ENCODE measurements at regions not wholly inside any gene's neighbourhood (a gene's known extent, or its start where the extent isn't known, plus 50 kb on each side); places are given as distances from the start of the nearest gene placed in this dataset.
"Not testable (repeated sequence)": the region's sequence is repeated elsewhere in the genome, so short reads cannot be mapped to it uniquely, and the experiment has no call there.

DNA sequence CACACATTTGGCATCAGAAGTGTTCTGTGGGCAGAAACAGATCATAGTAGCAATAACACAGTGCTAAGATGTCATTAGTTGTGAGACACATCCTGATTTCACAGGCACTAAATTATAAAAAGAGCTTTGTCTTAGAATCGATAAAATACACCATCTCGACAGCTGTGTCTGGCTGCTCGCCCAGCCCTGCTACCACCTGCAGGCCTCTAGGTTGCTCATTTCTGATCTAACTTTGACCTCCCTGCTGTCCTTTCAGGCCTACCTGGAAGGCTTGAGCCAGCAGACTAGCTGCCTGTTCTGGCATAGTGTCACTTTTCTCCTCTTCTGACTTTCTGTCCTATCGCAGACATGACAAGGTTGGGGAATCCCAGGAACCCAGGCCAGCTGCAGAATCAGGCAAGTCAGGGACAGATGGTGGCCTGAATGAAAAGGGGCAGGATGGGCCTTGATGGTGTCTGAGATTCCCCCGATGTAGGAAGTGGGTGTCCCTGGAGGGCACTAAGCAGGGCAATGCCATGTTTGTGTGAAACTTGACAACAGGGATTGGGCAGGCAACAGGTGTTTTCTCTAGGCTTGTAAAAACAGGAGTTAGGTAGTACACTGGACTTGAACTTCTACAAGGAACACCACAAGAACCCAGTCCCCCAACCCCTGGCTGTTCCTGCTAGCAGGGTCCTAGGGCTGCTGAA lies 66.6 kb upstream of the RHOU start:
- no peak for DNase-seq

DNA sequence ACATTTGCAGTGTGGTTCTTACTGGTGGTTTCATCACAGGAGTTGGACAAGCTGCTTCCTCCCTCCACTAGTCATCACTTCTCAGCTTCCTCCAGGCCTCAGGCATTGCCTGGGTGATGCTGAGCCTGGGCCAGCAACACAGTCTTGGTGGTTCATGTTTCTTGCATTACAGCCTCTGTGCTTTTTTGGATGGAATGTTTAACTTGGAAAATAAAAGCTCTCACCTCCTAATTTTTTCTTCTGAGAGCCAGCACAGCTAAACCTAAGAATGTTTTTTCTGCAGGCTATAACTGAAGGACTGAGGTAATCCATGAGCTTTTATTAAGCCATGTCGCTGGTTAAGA lies 66.1 kb upstream of the RHOU start:
- DNase-seq: no peak

DNA sequence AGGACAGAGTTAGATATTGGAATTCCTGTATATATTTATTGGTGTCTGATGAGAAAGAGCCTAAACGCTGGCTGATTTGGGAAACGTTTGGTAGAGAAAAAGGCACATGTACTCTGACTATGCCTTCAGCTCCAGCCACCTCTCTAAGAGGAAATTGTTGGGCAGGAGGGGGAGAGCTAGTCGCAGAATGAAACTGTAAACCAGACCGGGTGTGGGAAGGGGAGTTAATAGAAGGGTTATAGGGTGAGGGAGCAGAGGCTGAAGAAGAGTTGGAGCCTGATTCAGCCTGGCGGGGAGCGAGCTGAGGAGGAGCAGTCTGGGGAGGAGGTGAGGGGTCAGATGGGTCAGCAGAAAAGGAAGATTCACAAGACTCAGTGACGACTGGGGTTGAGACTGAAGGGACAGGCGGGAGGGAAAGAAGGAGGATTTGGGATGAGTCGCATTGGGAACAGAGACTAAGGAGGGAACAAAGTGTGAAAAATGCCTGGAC lies 54.2 kb upstream of the RHOU start:
- DNase-seq: not testable (repeated sequence)

DNA sequence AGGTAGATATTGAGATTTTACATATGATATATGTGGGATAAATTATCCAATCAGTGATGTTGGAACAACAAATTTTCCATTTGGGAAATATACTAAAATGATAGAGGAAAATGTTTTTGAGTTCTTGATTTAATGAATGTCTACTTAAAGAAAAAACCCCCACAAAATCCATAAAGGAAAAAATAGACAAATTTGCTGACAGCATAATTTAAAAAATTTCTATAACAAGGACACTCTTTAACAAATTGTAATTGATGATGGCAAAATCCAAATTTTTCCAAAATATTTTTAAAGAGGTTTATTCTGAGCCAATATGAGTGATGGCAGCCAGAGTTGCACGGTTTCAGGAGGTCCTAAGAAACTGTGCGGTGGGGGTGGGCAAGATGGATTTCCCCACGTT lies 51.9 kb upstream of the RHOU start:
- DNase-seq: no peak

DNA sequence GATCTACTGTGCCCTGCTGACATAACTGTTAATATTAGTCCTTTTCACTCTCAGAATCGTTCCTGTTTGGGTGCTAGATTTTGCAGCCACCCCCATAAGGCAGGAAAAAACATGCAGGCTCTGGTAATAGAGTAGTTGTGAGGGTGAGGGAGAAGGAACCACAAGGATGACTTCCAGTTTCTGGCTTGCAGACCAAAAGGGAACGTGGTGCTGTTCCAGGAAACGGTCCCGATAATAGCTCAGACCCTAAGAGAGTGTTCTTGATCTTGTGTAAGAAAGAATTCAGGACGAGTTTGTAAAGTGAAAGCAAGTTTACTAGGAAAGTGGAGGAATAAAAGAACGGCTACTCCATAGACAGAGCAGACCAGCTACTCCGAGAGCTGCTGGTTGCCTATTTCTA lies 50.7 kb upstream of the RHOU start:
- no peak for DNase-seq

DNA sequence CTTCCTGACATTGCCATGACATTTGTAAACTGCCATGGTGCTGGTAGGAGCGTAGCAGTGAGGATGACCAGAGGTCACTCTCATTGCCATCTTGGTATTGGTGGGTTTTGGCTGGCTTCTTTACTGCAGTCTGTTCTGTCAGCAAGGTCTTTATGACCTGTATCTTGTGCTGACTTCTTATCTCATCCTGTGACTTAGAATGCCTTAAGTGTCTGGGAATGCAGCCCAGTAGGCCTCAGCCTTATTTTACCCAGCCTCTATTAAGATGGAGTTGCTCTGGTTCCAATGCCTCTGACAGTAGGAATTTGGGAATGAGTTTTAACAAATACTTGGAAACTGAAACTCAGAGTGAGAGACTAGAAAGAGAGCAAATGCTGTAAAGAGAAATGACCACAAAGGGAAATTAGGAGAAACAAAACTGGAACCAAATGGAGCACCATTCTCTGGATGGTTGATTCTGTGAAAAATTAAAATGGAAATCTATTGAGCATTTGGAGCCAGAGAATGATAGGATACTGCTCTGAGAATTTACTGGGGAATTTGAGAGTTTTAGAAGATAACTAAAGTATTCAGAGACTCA lies 50.1 kb upstream of the RHOU start:
- no peak for DNase-seq
